Astrocyte of the spinal cord (primary cell): ENCODE measurements at regions not wholly inside any gene's neighbourhood (a gene's known extent, or its start where the extent isn't known, plus 50 kb on each side); places are given as distances from the start of the nearest gene placed in this dataset.

Source experiments
- DNase-seq: peaks from one replicate; pipeline ENCODE4 v3.0.0; 2011; ENCODE audit warnings: low read depth, low spot score
- H3K4me3 ChIP-seq: 2 replicates; pipeline ENCODE4 v1.5.1; 2011; ENCODE audit warnings: low read depth, mild to moderate bottlenecking, low read length, moderate library complexity
- in situ Hi-C: cut with HindIII; loops from 2 replicates; pipeline ENCODE4 v1.10.0; 2017; ENCODE audit warnings: low sequenced_read_pairs
- TF ChIP-seq, protein P1 (sequence below): IDR thresholded peaks from 2 replicates; pipeline ENCODE4 v1.5.1; 2012; ENCODE audit warnings: low read depth, mild to moderate bottlenecking, low read length, inconsistent platforms

DNA sequence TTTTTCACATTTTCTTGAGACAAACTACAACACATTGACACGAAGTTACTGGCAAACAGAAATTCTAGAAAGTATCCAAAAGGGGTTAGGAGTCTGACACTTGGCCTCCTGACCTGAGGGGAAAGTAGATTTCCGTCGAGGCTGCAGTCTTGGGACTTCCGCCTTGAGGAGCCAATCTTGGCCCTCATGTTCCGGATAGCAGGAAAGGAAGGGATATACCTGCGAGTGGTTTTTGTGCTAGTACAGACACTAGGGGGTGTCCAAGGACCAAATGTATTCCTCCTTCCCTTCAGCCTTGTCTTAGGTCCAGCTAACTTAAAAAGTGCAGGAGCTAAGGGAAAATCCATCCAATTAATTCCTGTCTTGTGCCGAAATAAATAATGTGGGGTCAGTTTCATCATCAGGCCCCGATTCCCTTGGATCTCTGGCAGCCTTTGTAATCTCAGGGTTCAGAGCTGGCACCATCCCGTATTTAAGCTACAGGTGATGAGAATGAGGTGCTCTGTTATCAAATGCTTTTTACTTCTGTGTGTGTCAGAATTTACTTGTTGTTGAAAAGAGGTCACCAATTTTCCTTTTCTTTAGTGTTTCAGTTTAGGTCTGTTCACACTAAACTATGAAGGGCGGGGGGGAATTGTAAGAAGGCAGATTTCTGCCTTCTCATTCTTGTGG, 330.2 kb upstream of the FANCL start:
- peak; percentile 76 for DNase-seq
- TF ChIP-seq, protein P1, sequence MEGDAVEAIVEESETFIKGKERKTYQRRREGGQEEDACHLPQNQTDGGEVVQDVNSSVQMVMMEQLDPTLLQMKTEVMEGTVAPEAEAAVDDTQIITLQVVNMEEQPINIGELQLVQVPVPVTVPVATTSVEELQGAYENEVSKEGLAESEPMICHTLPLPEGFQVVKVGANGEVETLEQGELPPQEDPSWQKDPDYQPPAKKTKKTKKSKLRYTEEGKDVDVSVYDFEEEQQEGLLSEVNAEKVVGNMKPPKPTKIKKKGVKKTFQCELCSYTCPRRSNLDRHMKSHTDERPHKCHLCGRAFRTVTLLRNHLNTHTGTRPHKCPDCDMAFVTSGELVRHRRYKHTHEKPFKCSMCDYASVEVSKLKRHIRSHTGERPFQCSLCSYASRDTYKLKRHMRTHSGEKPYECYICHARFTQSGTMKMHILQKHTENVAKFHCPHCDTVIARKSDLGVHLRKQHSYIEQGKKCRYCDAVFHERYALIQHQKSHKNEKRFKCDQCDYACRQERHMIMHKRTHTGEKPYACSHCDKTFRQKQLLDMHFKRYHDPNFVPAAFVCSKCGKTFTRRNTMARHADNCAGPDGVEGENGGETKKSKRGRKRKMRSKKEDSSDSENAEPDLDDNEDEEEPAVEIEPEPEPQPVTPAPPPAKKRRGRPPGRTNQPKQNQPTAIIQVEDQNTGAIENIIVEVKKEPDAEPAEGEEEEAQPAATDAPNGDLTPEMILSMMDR: peak; percentile 83
- in situ Hi-C loops: no loop called here
- no peak overlapping the region for H3K4me3 ChIP-seq

DNA sequence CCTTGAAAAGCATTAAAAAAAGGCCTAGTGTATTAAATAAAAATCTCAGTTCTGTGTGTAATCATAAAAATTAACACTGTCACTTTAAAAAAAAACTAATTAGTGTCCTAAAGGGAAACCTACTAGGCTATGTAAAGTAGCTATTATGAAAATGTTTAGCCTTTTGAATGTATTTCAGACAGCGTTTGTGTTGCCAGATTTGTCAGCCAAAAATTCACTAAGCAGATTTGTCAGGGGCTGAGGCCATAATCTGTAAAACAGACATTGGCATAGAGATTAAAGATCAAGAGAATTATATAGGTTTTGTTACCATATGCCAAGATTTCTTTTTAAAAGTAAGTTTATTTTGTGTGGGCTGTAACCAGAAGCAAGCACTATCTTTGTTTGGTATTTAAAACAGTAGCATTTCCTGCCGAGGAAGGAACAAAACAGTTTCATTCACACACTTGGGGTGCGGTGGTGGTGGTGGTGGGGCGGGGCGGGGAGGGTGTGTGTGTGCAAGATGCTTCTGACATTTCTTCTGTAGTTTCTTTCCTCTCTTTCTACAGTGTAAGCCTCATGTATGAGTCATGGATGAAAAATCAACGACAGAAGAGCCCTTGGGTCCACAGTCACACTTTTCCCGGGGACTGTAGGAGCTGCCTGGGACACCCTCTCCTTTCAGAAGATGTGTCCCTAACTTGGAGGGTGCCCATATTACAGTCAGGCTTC, 328.5 kb upstream of the FANCL start:
- TF ChIP-seq, protein P1: no peak
- no peak overlapping the region for H3K4me3 ChIP-seq
- in situ Hi-C loops: no loop called here
- DNase-seq: no peak

DNA sequence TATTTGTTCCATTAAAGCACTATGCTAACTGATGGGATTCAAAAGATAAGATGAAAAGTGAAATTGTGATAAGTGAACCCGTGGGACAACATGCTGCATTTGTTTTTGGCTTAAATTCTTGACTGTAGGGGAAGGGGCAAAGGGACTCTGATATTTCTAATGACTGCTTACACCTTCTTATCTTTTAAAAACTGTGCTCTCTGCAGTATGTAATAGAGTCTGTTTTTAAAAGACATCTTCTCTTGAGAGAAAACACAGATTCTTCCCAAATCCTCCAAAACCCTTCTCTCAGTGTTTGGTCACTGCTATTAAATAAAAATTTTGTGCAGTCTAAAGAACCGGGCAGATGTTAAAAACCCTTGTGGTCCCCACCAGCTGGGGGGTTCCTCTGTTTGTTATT, 327.8 kb upstream of the FANCL start:
- TF ChIP-seq, protein P1: no peak
- no peak for DNase-seq
- no peak overlapping the region for H3K4me3 ChIP-seq
- in situ Hi-C loops: no loop called here

DNA sequence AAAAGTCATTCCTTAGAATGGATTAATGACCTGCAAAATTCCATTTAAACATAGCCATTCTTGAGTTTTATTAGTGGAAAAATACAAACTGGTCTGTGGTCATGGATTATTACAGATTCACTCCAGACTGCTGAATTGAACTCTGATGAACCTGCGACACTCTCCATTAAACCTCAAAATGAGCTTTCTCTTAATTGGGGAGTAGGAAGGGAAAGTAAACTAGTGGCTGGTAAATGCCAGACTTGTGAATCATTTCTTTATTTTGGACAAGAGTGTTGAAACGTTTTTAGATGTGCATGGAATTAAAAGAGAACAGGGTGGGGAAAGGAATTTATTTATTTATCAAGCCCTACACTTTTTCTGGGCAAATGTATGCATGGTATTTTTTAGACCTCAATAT, 321.2 kb upstream of the FANCL start:
- TF ChIP-seq, protein P1: no peak
- in situ Hi-C loops: no loop called here
- H3K4me3 ChIP-seq: no peak overlapping the region
- DNase-seq: peak; percentile 34

DNA sequence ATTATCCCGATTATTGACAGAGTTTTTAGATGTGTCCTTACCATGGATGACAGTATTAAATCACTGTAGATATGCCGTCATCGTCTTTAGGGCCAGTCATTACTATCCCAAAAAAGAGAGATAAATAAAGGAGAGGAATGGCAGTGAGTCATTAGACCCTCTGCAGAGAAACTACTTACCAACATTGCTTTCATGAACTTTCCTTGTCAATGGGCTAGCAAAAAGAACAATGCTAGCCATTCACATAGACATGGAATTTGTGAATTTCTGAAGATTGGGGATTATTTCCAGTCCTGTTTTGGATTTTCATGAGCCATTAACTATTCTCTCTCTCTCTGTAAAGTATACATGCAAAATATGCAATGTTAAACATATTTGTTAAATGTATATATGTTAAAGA, 319.4 kb upstream of the FANCL start:
- DNase-seq: no peak
- H3K4me3 ChIP-seq: no peak overlapping the region
- TF ChIP-seq, protein P1: no peak
- in situ Hi-C loops: no loop called here

DNA sequence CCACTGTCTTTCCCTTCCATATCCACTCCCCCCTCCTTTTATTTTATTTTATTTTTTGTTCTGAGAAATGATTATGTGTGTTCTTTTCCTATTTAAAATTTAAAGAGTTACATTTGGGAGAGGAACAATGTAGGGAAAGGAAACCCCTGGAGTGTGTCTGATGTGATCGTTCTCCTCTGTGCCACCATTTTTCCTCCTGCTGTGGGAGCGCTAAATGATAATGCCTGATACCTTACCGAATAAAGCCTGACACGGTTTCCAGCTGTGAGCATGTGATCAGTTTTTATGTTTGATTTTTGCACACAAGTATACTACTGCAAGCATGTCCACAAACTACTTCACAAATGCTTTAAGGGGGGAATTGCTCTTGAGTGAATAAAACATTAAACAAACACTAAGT, 317.8 kb upstream of the FANCL start:
- no peak overlapping the region for H3K4me3 ChIP-seq
- TF ChIP-seq, protein P1: no peak
- no peak for DNase-seq
- in situ Hi-C loops: no loop called here
